ENCODE measurements at regions not wholly inside any gene's neighbourhood (a gene's known extent, or its start where the extent isn't known, plus 50 kb on each side); places are given as distances from the start of the nearest gene placed in this dataset.
"Not testable (repeated sequence)": the region's sequence is repeated elsewhere in the genome, so short reads cannot be mapped to it uniquely, and the experiment has no call there.

DNA sequence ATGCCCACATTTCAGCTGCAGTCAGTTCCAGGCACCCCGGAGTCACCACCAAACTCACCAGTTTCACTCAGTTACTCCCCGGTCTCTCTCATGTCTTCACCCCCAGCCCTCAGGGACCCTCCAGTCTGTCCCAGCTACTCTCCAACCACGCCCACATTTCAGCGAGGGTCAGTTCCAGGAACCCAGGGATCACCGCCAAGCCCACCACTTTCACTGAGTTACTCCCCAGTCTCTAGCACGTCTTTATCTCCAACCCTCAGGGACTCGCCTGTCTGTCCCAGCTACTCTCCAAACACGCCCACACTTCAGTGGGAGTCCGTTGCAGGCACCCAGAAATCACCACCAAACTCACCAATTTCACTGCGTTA, 337.5 kb downstream of the CWH43 start:
- not testable (repeated sequence) for DNase-seq (ENCODE audit: low spot score)

All from AG20443 (cell line).